ENCODE measurements at regions not wholly inside any gene's neighbourhood (a gene's known extent, or its start where the extent isn't known, plus 50 kb on each side); places are given as distances from the start of the nearest gene placed in this dataset.

GRCh38 chr2:215236131-215236530 lies 75.7 kb upstream of the ATIC start:
- peaks cover 11% of the 10 kb centered on the region for H3K4me1 ChIP-seq (ENCODE audit: insufficient read depth, low read length)
- in situ Hi-C loops (cut with HindIII; ENCODE audit: extremely low pct_ligation_motif_present, low pct_unique_long_range_greater_than_20kb) (no loop called here), intact Hi-C loops (cut with micrococcal nuclease; ENCODE audit: unreplicated experiment) (no loop called here)
- H4K20me1 ChIP-seq (ENCODE audit: insufficient read depth, low read length), result no peaks in the 10 kb centered on the region
- peak overlapping the region in 1 of 3 experiments; percentile 44; a peak in 1 of 6 replicates for H3K4me3 ChIP-seq (replicated peaks in 1 of 3; ENCODE audit: insufficient read depth in 1 of 3, low read depth in 2 of 3, low read length in 3 of 3)
- BruUV-seq (replicated peaks), result no TSS peak
- no peak overlapping the region for H3K9ac ChIP-seq (ENCODE audit: insufficient read depth, low read depth, low read length)
- H2AFZ ChIP-seq (ENCODE audit: low read length), result no peak overlapping the region
- POLR2A ChIA-PET, result no interaction called here
- H3K27ac ChIP-seq (ENCODE audit: extremely low read length, insufficient read depth, low read length), result no peak overlapping the region
- peak overlapping the region; percentile 48 for H3K4me2 ChIP-seq (ENCODE audit: low read depth, low read length)
- FAIRE-seq, result no peak
- 9% methylated on average over 10 of the region's 10 CpGs for WGBS (ENCODE audit: low lambda C conversion rate)
- H3K79me2 ChIP-seq (ENCODE audit: insufficient read depth, low read length), result no peaks in the 10 kb centered on the region
- DNase-seq (ENCODE audit: low spot score), result peak; percentile 65
- H3K27me3 ChIP-seq (ENCODE audit: control insufficient read depth in 1 of 2, insufficient read depth in 2 of 2, low read length in 2 of 2), result no peaks in the 10 kb centered on the region
- H3K36me3 ChIP-seq (replicated peaks in 1 of 2; ENCODE audit: control insufficient read depth in 1 of 2, insufficient read depth in 2 of 2, low read length in 2 of 2), result no peaks in the 10 kb centered on the region
- ATAC-seq, result peak; percentile 96
- CTCF ChIA-PET (ENCODE audit: low intra/inter-chr PET ratio, low total read pairs), result no interaction called here
- H3K9me3 ChIP-seq (ENCODE audit: low read length), result no peaks in the 10 kb centered on the region
- TF ChIP-seq PREB (CRISPR knock-in tag; IDR thresholded peaks at IDR 0.05) (no peak), NR2F6 (IDR thresholded peaks at IDR 0.05) (no peak), NR2F6 (CRISPR knock-in tag; IDR thresholded peaks at IDR 0.05) (0 out of 2 replicates have a peak, but pooled peaks have one; percentile 25), ZNF350 (CRISPR knock-in tag; IDR thresholded peaks at IDR 0.05; ENCODE audit: borderline replicate concordance, low read depth) (0 out of 2 replicates have a peak, but pooled peaks have one; percentile 19), SRY (CRISPR knock-in tag; IDR thresholded peaks at IDR 0.05) (no peak), HOXA3 (CRISPR knock-in tag; IDR thresholded peaks at IDR 0.05) (peak; percentile 20; the same call in 1 of the 2 replicates), ZNF644 (CRISPR knock-in tag; IDR thresholded peaks at IDR 0.05; ENCODE audit: low read depth) (peak; percentile 24; the same call in 1 of the 2 replicates), MATR3 (CRISPR knock-in tag; IDR thresholded peaks at IDR 0.05) (no peak), HNF1A (IDR thresholded peaks at IDR 0.05; ENCODE audit: low read depth) (peak; percentile 53; the same call in 1 of the 2 replicates), HNF1A (CRISPR knock-in tag; IDR thresholded peaks at IDR 0.05; ENCODE audit: borderline replicate concordance) (peak; percentile 74; the same call in 1 of the 2 replicates), NCOA2 (CRISPR knock-in tag; IDR thresholded peaks at IDR 0.05) (no peak), ZNF121 (CRISPR knock-in tag; IDR thresholded peaks at IDR 0.05) (peak; percentile 40; the same call in 1 of the 2 replicates), ZBTB2 (CRISPR knock-in tag; IDR thresholded peaks at IDR 0.05; ENCODE audit: low read depth) (no peak), SATB2 (CRISPR knock-in tag; IDR thresholded peaks at IDR 0.05) (no peak), ZNF264 (CRISPR knock-in tag; IDR thresholded peaks at IDR 0.05) (0 out of 2 replicates have a peak, but pooled peaks have one; percentile 31), RXRA (CRISPR knock-in tag; IDR thresholded peaks at IDR 0.05) (peak; percentile 48; the same call in 1 of the 2 replicates), GLI4 (CRISPR knock-in tag; IDR thresholded peaks at IDR 0.05; ENCODE audit: borderline replicate concordance) (no peak), CENPBD1 (CRISPR knock-in tag; IDR thresholded peaks at IDR 0.05; ENCODE audit: borderline replicate concordance, low read depth) (no peak), ZNF24 (IDR thresholded peaks at IDR 0.05) (no peak), ZMYM2 (CRISPR knock-in tag; IDR thresholded peaks at IDR 0.05) (no peak), SOX6 (IDR thresholded peaks at IDR 0.05) (no peak), SOX6 (CRISPR knock-in tag; IDR thresholded peaks at IDR 0.05) (peak; percentile 43; the same call in 1 of the 2 replicates)

Measured in HepG2 (cell line).